Activated CD4-positive, alpha-beta memory T cell treated with anti-CD3 and anti-CD28 coated beads for 36 hours (primary cell): ENCODE measurements at regions not wholly inside any gene's neighbourhood (a gene's known extent, or its start where the extent isn't known, plus 50 kb on each side); places are given as distances from the start of the nearest gene placed in this dataset.
"Not testable (repeated sequence)": the region's sequence is repeated elsewhere in the genome, so short reads cannot be mapped to it uniquely, and the experiment has no call there.

Experiments used
- CTCF ChIA-PET: fragments of 350-600 bp; sonication (Branson Sonifier 250); formaldehyde crosslinking; loops from one replicate; lab custom pipeline; 2021; ENCODE audit warnings: antibody characterized with exemption, inconsistent platforms; lab: Charles Lee
- POLR2A ChIA-PET: fragments of 350-600 bp; sonication (Branson Sonifier 250); formaldehyde crosslinking; loops from one replicate; lab custom pipeline; 2021; ENCODE audit warnings: antibody characterized with exemption; lab: Charles Lee
- DNase-seq: peaks from one replicate; pipeline ENCODE4 v3.0.0-alpha.2; 2020
- H3K27ac Mint-ChIP-seq: one replicate; pipeline ENCODE4 v1.8.0; 2021; ENCODE audit warnings: mixed read lengths
- H3K27me3 Mint-ChIP-seq: one replicate; pipeline ENCODE4 v1.8.0; 2021; ENCODE audit warnings: mixed read lengths
- H3K36me3 Mint-ChIP-seq: one replicate; pipeline ENCODE4 v1.8.0; 2021; ENCODE audit warnings: mixed read lengths
- H3K4me1 Mint-ChIP-seq: one replicate; pipeline ENCODE4 v1.8.0; 2021; ENCODE audit warnings: low read depth, mixed read lengths
- H3K4me3 Mint-ChIP-seq: one replicate; pipeline ENCODE4 v1.8.0; 2021; ENCODE audit warnings: mild to moderate bottlenecking, mixed read lengths
- H3K9me3 Mint-ChIP-seq: one replicate; pipeline ENCODE4 v1.8.0; 2021; ENCODE audit warnings: mixed read lengths
- intact Hi-C: fragments of 100-400 bp; cut with micrococcal nuclease; formaldehyde crosslinking; loops from one replicate; pipeline ENCODE4 v1.15.1; 2023

DNA sequence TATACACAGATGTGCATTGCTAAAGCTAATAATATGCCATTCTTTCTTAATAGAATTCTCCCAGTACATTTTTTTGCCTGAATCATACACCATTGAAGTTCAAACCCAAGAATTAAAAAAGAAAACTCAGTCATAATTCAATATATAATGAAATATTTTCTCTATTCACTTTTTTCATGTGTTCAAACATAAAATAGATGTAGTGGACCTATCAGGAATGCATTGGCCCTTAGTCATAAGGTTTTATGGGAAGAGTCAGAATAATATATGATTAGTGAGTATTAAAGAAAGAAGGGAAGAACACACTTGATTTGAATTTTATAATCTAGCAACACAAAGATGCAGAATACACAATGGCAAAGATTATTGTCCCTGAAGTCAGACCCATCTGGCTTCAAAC, 297.0 kb upstream of the COL3A1 start:
- Mint-ChIP-seq H3K27ac (no peak overlapping the region), H3K36me3 (no peaks in the 10 kb centered on the region), H3K9me3 (peaks cover 2% of the 10 kb centered on the region), H3K4me1 (no peaks in the 10 kb centered on the region), H3K4me3 (no peak overlapping the region), H3K27me3 (no peaks in the 10 kb centered on the region)
- ChIA-PET POLR2A (no interaction called here), CTCF (no interaction called here)
- no peak for DNase-seq
- intact Hi-C loops, result no loop called here

DNA sequence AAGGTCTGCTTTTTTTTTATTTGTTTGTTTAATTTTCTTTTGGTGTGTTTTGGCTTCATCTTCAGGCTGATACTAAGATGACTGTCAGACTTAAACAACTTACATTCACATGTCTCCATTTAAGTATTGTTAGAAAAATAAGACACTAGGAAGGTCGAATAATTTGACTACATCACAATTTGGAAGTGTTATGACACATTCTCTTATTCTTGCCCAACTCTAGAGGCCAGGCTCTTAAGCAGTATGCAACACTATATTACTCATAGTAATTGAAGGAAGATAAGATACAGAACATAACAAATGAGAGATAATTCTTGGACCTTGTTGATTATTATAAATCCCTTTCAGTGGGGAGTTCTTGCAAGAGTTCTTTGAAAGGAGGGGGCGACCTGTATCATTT, 295.3 kb upstream of the COL3A1 start:
- Mint-ChIP-seq H3K9me3 (peaks cover 5% of the 10 kb centered on the region), H3K36me3 (no peaks in the 10 kb centered on the region), H3K27ac (no peak overlapping the region), H3K27me3 (no peaks in the 10 kb centered on the region), H3K4me3 (no peak overlapping the region), H3K4me1 (no peaks in the 10 kb centered on the region)
- no peak for DNase-seq
- POLR2A ChIA-PET, result no interaction called here
- CTCF ChIA-PET, result no interaction called here
- intact Hi-C loops, result no loop called here

DNA sequence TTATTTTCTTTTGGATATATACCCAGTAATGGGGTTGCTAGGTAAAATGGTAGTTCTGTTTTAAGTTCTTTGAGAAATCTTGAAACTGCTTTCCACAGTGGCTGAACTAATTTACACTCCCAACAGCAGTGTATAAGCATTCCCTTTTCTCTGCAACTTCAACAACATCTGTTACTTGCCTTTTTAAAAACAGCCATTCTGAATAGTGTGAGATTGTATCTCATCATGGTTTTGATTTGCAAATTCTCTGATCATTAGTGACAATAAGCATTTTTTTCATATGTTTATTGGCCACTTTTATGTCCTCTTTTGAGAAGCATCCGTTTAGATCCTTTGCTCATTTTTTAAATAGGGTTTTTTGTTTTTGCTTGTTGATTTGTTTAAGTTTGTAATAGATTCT, 291.3 kb upstream of the COL3A1 start:
- intact Hi-C loops, result no loop called here
- Mint-ChIP-seq H3K27ac (no peak overlapping the region), H3K4me3 (no peak overlapping the region), H3K4me1 (no peaks in the 10 kb centered on the region), H3K27me3 (no peaks in the 10 kb centered on the region), H3K9me3 (peaks cover 5% of the 10 kb centered on the region), H3K36me3 (no peaks in the 10 kb centered on the region)
- ChIA-PET CTCF (no interaction called here), POLR2A (no interaction called here)
- no peak for DNase-seq

DNA sequence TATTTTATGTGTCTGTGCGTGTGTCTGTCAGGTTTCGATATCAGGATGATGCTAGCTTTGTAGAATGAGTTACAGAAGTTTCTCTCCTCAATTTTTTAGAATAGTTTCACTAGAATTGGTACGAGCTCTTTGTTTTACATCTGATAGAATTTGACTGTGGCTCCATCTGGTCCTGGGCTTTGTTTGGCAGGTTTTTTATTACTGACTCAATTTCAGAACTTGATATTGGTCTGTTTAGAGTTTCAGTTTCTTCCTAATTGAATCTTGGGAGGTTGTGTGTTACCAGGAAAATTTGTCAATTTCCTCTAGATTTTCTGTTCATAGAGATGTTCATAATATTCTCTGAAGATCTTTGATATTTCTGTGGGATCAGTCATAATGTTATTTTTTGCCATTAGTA, 289.4 kb upstream of the COL3A1 start:
- Mint-ChIP-seq H3K27ac (no peak overlapping the region), H3K9me3 (peaks cover 5% of the 10 kb centered on the region), H3K36me3 (no peaks in the 10 kb centered on the region), H3K27me3 (no peaks in the 10 kb centered on the region), H3K4me3 (no peak overlapping the region), H3K4me1 (no peaks in the 10 kb centered on the region)
- CTCF ChIA-PET, result no interaction called here
- intact Hi-C loops, result no loop called here
- POLR2A ChIA-PET, result no interaction called here
- no peak for DNase-seq

DNA sequence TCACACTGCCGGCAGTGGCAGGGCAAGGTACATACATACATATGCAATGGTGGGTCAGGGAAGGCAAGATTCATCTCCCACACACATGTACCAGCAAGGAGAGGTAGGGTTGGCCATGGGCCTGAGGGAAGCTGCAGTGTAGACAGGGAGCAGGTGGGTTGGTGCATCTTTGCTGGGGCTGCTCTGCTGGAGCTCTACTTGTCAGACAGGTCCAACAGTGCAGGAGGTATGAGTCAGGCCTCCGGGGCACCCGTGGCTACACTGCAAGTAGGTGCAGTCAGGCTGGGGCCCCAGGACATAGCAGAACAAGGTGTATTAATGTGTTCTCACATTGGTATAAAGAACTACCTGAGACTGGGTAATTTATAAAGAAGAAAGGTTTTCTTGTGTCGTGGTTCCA, 281.1 kb upstream of the COL3A1 start:
- intact Hi-C loops, result no loop called here
- Mint-ChIP-seq H3K27ac (no peak overlapping the region), H3K4me1 (no peaks in the 10 kb centered on the region), H3K4me3 (no peak overlapping the region), H3K27me3 (no peaks in the 10 kb centered on the region), H3K36me3 (no peaks in the 10 kb centered on the region), H3K9me3 (no peaks in the 10 kb centered on the region)
- DNase-seq, result no peak
- ChIA-PET POLR2A (no interaction called here), CTCF (no interaction called here)

DNA sequence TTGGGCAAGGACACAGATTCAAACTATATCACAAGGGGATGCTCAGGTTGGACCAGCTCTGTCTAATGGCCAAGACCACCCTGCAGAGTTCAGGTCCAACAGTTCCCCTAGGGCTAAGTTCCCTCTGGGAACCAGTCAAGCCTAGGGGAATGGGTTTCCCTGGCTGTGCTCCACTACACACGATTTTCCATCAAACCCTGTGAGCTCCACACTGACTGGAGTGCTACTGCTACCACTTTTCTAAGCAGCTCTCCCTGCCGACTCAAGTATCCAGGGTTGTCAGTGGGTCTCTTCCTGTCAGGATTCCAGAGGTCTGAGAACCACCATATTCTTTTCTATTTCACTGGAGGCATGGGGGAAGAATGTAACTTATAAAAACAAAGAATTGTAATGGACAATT, 280.4 kb upstream of the COL3A1 start:
- DNase-seq, result no peak
- intact Hi-C loops, result no loop called here
- Mint-ChIP-seq H3K27me3 (no peaks in the 10 kb centered on the region), H3K9me3 (no peaks in the 10 kb centered on the region), H3K36me3 (no peaks in the 10 kb centered on the region), H3K27ac (no peak overlapping the region), H3K4me3 (no peak overlapping the region), H3K4me1 (no peaks in the 10 kb centered on the region)
- CTCF ChIA-PET, result no interaction called here
- POLR2A ChIA-PET, result no interaction called here

DNA sequence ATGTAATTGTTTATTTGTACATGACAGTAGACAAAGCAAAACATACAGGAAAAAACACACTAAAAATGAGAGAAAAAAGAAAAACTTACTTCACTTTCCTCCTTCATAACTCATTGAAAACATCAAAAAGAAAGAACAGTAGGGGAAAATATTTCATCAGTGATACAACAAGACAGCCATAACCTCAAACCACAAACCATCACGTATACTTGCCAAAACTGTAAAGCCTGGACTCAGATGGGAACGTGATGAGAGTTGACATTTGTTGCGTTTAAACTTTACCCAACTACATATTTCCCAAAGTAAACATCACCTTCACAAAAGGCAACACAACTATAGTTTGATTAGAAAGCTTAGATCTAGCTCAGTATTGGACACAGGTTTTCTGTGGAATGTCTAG, 278.2 kb upstream of the COL3A1 start:
- H3K4me3 Mint-ChIP-seq, result no peak overlapping the region
- POLR2A ChIA-PET, result no interaction called here
- intact Hi-C loops, result no loop called here
- H3K27ac Mint-ChIP-seq, result no peak overlapping the region
- no peaks in the 10 kb centered on the region for H3K36me3 Mint-ChIP-seq
- no peak for DNase-seq
- CTCF ChIA-PET, result no interaction called here
- no peaks in the 10 kb centered on the region for H3K4me1 Mint-ChIP-seq
- no peaks in the 10 kb centered on the region for H3K27me3 Mint-ChIP-seq
- H3K9me3 Mint-ChIP-seq, result no peaks in the 10 kb centered on the region

DNA sequence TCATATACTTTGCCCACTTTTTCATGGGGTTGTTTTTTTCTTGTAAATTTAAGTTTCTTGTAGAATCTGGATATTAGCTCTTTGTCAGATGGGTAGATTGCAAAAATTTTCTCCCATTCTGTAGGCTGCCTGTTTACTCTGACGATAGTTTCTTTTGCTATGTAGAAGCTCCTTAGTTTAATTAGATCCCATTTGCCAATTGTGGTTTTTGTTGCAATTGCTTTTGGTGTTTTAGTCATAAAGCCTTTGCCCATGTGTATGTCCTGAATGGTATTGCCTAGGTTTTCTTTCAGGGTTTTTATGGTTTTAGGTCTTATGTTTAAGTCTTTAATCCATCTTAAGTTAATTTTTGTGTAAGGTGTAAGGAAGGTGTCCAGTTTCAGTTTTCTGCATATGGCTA, 276.0 kb upstream of the COL3A1 start:
- H3K27me3 Mint-ChIP-seq, H3K4me1 Mint-ChIP-seq, intact Hi-C loops, H3K9me3 Mint-ChIP-seq, DNase-seq, H3K36me3 Mint-ChIP-seq, H3K27ac Mint-ChIP-seq, POLR2A ChIA-PET, CTCF ChIA-PET, H3K4me3 Mint-ChIP-seq: not testable (repeated sequence)

DNA sequence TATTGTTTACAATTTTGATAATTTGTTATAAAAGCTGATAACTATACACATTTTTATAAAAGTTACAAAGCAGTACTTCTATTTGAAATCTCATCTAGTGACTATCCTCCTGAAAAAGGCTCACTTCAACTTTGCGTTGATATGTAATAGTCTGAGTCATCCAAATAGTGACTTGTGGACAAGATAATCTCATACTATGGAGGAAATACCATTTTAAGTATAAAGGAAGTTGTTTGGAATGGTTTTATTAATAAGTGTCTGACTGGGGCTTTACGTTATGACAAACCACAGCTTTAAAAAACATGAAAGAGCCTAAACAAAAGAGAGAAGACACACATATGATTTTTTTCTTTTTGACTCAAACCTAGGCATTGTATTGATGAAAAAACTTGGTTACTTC, 272.3 kb upstream of the COL3A1 start:
- POLR2A ChIA-PET, result no interaction called here
- DNase-seq, result no peak
- Mint-ChIP-seq H3K4me1 (no peaks in the 10 kb centered on the region), H3K36me3 (no peaks in the 10 kb centered on the region), H3K27me3 (no peaks in the 10 kb centered on the region), H3K9me3 (no peaks in the 10 kb centered on the region), H3K4me3 (no peak overlapping the region), H3K27ac (no peak overlapping the region)
- intact Hi-C loops, result no loop called here
- CTCF ChIA-PET, result no interaction called here

DNA sequence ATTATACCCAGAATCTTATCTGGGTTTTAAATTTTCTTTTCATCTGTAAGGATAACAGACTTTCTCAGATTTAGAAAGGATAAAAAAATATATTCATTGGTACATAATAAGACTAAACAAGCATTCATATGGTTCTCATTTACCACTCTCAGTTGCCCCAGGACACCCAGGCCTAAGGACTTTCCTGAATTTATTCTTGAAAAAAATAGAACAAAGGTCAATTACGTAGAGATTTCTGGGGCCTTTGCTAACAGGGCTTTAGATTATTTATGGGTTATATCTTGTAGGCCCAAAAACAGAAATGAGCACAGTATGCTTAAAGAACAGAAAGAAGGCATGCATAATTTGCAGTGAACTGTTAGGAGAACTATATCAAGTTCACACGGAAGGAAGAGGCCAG, 269.0 kb upstream of the COL3A1 start:
- H3K9me3 Mint-ChIP-seq, result peaks cover 4% of the 10 kb centered on the region
- ChIA-PET CTCF (no interaction called here), POLR2A (no interaction called here)
- no peaks in the 10 kb centered on the region for H3K4me1 Mint-ChIP-seq
- no peak overlapping the region for H3K27ac Mint-ChIP-seq
- H3K27me3 Mint-ChIP-seq, result no peaks in the 10 kb centered on the region
- no peak for DNase-seq
- no peak overlapping the region for H3K4me3 Mint-ChIP-seq
- H3K36me3 Mint-ChIP-seq, result no peaks in the 10 kb centered on the region
- intact Hi-C loops, result no loop called here

DNA sequence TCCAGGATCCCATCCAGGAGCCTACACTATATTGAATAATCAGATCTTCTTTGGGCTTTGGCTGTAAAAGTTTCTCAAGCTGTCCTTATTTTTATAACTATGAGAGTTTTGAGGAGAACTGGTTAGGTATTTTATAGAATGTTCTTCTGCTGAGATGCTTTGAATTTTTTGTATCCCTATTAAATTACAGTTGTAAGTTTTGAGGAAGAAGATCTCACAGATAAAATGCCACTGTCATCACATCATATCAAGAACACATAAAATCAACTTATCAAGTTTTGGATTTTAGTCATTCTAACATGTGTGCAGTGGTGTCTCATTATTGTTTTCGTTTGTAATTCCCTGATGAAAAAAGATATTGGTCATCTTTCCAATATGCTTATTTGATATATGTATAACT, 260.2 kb upstream of the COL3A1 start:
- Mint-ChIP-seq H3K27me3 (no peaks in the 10 kb centered on the region), H3K9me3 (peaks cover 12% of the 10 kb centered on the region), H3K27ac (no peak overlapping the region), H3K4me1 (no peaks in the 10 kb centered on the region), H3K4me3 (no peak overlapping the region), H3K36me3 (no peaks in the 10 kb centered on the region)
- POLR2A ChIA-PET, result no interaction called here
- intact Hi-C loops, result no loop called here
- no peak for DNase-seq
- CTCF ChIA-PET, result no interaction called here

DNA sequence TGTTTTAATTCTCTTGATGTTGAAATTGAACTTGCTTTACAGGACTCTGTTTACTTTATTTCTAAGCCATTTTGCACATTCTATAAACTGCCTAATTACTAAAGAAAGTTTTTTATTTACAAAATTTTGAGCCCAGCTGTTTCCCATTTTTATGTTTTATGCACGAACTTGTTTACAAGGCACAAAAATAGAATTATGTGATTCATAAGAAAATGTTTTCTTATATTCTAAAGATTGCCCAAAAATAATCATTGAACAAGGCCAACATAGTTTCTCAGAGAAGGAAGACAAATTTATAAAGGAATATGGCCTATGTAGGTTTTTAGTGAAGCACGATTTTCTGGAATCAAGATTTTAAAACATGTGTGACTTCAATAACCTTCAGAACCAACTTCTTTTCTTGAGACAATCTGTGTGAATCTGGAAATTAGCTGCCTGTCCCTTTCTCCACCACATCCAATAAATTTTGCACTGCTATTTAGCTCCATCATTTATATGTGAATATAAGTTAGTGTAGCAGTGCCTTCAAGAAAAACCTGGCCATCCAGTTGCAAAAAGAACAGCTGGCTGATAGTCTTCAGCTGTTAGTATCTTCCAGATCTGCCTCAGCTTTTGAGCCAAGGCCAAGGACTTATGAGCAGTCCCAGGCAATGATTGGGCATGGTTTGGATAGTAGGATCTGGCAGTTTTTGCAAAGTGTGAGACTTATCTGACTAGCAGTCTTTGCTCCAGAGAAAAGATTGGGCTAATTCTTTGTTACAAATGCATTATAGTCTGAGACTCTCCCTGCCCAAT, 253.2 kb upstream of the COL3A1 start:
- POLR2A ChIA-PET, result no interaction called here
- no peak for DNase-seq
- H3K27me3 Mint-ChIP-seq, result no peaks in the 10 kb centered on the region
- no peaks in the 10 kb centered on the region for H3K36me3 Mint-ChIP-seq
- CTCF ChIA-PET, result no interaction called here
- H3K27ac Mint-ChIP-seq, result no peak overlapping the region
- H3K4me3 Mint-ChIP-seq, result no peak overlapping the region
- intact Hi-C loops, result no loop called here
- H3K9me3 Mint-ChIP-seq, result no peaks in the 10 kb centered on the region
- no peaks in the 10 kb centered on the region for H3K4me1 Mint-ChIP-seq

DNA sequence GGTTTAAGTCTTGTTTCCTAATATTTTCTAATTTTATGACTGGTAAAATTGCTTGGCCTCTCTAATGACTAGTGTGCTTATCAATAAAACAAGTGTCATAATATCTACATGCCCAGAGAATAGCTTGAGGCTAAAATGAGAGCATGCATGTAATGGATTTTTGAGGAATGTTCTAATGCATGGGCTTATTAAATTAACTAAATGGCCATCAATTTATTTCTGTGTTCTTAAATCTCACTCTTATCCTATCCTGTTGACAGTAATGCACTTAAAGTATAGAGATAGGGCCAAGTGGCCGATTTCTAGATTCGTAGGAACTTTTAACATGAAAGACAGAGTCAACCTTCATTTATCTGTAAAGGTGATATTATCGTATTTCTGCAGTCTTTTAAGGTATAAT, 252.4 kb upstream of the COL3A1 start:
- Mint-ChIP-seq H3K9me3 (no peaks in the 10 kb centered on the region), H3K36me3 (no peaks in the 10 kb centered on the region), H3K27ac (no peak overlapping the region), H3K27me3 (no peaks in the 10 kb centered on the region), H3K4me1 (no peaks in the 10 kb centered on the region), H3K4me3 (no peak overlapping the region)
- intact Hi-C loops, result no loop called here
- ChIA-PET CTCF (no interaction called here), POLR2A (no interaction called here)
- DNase-seq, result no peak
